Prostate gland (tissue), 2 donors: ENCODE measurements at regions not wholly inside any gene's neighbourhood (a gene's known extent, or its start where the extent isn't known, plus 50 kb on each side); places are given as distances from the start of the nearest gene placed in this dataset.

Experiments used
- CTCF ChIP-seq, 4 experiments: fragments of 200-600 bp in 2 of 4; fragments of 450-650 bp in 2 of 4; sonication (generic) in 2 of 4; IDR thresholded peaks; 1 replicate in 3 of 4; 2 replicates in 1 of 4; pipeline ENCODE4 v1.5.1; 2016 to 2019; ENCODE audit warnings: antibody characterized with exemption in 4 of 4, mild to moderate bottlenecking in 2 of 4, moderate library complexity in 2 of 4
- POLR2A ChIP-seq: fragments of 450-650 bp; IDR thresholded peaks from one replicate; pipeline ENCODE4 v1.6.1; 2016; ENCODE audit warnings: antibody characterized with exemption, mild to moderate bottlenecking
- POLR2AphosphoS5 ChIP-seq: sonication (generic); formaldehyde crosslinking; IDR thresholded peaks from one replicate; pipeline ENCODE4 v1.6.1; 2017; ENCODE audit warnings: antibody characterized with exemption

DNA sequence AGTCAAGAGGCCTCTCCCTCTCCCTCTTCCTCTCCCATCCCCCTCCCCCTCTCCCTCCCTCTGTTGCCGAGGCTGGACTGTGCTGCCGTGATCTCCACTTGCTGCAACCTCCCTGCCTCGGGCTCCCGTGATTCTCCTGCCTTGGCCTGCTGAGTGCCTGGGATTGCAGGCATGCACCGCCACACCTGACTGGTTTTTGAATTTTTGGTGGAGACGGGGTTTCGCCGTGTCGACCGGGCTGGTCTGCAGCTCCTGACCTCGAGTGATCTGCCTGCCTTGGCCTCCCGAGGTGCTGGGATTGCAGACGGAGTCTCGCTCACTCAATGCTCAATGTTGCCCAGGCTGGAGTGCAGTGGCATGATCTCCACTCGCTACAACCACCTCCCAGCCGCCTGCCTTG lies 165.1 kb downstream of the CENPC start:
- no peak for TF ChIP-seq POLR2A
- no peak for TF ChIP-seq CTCF (IDR thresholded peaks at IDR 0.05)
- no peak for TF ChIP-seq POLR2AphosphoS5
